MM.1S (cell line): ENCODE measurements at regions not wholly inside any gene's neighbourhood (a gene's known extent, or its start where the extent isn't known, plus 50 kb on each side); places are given as distances from the start of the nearest gene placed in this dataset.

Experiments used
- CTCF ChIP-seq: fragments of 300-600 bp; sonication (generic); IDR thresholded peaks from 2 replicates; pipeline ENCODE4 v1.5.1; 2016; ENCODE audit warnings: antibody characterized with exemption, low read length, mixed read lengths
- EZH2 ChIP-seq: fragments of 300-600 bp; sonication (generic); optimal IDR thresholded peaks from 2 replicates; pipeline ENCODE3; 2017; ENCODE audit warnings: low read depth, mild to moderate bottlenecking, antibody characterized with exemption, low read length, mixed read lengths
- EZH2phosphoT487 ChIP-seq: fragments of 300-600 bp; sonication (generic); IDR thresholded peaks from 2 replicates; pipeline ENCODE4 v1.6.1; 2018; ENCODE audit warnings: antibody characterized with exemption, low read length

GRCh38 chr4:19752599-19752998, 499.1 kb upstream of the SLIT2 start:
- no peak for TF ChIP-seq CTCF
- TF ChIP-seq EZH2phosphoT487, result no peak
- no peak for TF ChIP-seq EZH2
